ENCODE measurements at regions not wholly inside any gene's neighbourhood (a gene's known extent, or its start where the extent isn't known, plus 50 kb on each side); places are given as distances from the start of the nearest gene placed in this dataset.
A peak's percentile ranks its signal among the peaks of the same experiment; 100 is the strongest.

DNA sequence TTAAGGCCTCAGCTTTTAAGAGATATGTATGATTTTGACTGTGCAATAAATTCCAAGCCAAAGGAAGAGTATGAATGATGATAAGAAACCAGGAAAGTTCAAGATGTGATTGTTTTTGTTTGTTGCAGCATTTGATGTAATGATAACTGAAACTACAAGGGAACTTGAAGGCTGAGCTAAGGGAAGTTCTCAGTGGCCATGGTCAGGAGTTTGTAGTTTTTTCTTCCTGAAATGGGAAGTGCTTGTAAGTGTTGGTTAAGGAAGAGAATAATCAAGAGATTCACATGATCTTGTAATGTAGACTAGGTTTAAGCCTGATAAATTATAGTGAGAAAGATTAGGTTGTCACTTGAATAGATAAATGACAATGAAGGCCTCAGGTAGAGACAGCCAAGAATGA lies 53.4 kb downstream of the PTCHD4 start:
- DNase-seq (ENCODE audit: low read depth, low spot score): no peak
- no peak overlapping the region for H3K27ac ChIP-seq

DNA sequence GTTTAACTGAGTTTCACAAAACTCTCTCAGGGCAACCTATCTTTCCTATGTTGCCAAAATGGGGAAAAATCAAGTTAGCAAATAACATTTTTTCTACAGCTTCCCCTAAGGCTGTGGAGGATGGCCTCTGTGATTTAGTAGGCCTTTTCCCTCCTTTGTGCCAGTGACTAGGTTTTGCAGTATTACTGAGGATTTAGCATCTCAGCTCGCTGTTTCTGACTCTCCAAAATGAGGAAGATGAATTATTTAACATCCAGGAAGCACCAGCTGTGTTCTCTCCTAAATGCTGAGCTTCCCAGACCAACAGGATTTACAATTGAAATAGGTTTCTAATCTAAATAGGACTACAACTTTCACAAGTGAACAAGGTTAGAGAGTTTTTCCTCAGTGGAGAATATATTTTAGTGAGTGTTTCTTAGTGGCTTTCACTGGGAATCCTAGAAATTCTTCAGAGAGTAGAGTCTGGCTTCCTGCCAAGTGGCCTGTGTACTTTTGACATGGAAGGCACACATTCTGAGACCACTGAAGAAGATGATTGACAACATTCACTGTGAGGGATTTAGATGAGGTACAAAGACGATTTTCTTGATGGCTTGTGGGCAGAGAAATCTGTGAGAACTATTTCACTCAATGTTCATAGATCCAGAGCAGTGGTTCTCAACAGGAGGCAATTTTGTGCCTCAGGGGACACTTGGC lies 62.4 kb downstream of the PTCHD4 start:
- no peak for DNase-seq (ENCODE audit: low read depth, low spot score)
- no peak overlapping the region for H3K27ac ChIP-seq

DNA sequence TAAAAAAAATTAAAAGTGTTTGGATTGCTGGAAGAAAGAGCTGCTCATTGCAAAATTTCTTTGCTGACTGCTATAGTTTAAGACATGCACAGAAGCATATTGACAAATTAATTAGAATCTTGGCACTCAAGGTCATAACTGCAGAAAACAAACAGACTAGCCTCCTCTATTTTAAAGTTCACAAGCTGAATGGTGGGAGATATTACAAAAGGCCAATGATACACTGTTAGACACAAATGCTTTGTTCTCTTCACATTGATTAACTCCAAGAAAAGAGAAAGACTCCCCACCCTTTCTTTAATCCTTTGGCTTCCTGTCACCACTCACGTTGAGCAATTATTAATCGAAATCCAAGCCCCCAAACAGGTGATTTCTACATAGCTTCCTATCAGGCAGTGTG lies 69.1 kb downstream of the PTCHD4 start:
- no peak for DNase-seq (ENCODE audit: low read depth, low spot score)

DNA sequence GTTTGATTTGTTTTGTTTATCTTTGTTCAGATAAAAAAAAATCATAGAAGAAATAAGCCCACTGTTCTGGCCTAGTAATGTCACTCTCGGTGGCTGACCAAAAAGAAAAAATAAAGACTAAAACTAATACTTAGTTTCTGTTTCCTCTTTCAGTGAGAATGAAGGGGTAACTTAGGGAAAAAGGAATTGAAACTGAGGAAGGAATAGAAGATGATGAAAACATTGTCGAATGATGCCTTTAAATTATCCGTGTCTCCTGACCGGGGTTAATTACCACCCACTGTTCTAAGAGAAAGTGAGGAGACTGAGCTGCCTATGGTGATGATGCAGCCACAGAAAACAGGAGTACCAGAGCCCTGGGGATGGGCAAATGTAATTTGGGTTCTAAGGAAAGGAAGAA lies 73.1 kb downstream of the PTCHD4 start:
- no peak overlapping the region for H3K27ac ChIP-seq
- no peak for DNase-seq (ENCODE audit: low read depth, low spot score)

More for the DNA sequence above, 69.1 kb downstream of the PTCHD4 start:
- H3K27ac ChIP-seq: no peak overlapping the region

DNA sequence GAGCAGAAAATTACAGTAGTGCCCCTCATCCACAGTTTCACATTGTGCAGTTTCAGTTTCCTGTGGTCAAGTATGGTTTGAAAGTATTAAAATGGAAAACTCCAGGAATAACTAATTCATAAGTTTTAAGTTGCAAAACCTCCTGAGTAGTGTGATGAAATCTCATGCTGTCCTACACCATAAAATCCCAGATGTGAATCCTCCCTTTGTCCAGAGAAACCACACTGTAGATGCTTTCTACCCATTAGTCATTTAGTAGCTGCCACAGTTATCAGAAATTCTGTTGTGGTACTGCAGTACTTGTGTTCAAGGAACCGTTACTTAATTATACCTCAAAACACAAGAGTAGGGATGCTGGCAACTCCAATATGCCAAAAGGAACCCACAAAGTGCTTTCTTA lies 74.7 kb downstream of the PTCHD4 start:
- peak; percentile 18 for DNase-seq (ENCODE audit: low read depth, low spot score)
- no peak overlapping the region for H3K27ac ChIP-seq

DNA sequence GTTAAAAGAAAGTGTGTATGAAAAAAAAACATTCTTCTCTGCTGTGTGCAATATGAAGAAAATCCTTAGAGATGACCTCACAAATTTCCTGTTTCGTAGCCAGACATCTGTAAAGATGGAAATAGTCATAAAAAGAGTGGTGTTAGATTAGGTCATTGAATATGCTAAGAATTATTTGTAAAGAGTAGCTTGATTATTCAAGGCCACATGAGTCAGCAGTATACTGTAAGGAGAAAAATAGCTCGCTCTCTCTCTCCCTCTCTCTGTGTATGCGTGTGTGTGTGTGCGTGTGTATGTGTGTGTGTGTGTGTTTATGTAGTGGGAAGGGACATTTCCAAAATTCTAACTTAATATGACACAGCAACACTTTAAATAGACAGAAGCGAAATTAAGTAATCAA lies 78.8 kb downstream of the PTCHD4 start:
- peak; percentile 79 for DNase-seq (ENCODE audit: low read depth, low spot score)

DNA sequence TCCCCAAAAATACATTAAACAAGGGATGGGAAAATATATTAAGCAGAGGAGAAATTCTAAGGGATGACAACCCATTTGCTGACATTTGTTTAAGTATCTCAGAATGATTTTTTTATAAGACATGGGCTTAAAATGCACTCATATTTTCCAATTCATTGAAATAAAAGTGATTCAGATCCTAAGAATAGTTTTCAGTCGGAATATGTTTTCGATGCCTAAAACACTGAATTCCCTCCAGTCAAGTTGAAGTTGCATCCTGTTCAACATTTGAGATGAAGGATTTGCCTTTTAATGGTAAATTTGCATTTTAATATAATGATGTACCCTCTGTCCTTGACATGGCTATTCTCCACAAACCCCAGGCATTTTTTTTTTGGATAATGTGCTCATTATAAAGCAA lies 79.3 kb downstream of the PTCHD4 start:
- DNase-seq (ENCODE audit: low read depth, low spot score): no peak
- no peak overlapping the region for H3K27ac ChIP-seq

More for the DNA sequence above, 78.8 kb downstream of the PTCHD4 start:
- no peak overlapping the region for H3K27ac ChIP-seq

DNA sequence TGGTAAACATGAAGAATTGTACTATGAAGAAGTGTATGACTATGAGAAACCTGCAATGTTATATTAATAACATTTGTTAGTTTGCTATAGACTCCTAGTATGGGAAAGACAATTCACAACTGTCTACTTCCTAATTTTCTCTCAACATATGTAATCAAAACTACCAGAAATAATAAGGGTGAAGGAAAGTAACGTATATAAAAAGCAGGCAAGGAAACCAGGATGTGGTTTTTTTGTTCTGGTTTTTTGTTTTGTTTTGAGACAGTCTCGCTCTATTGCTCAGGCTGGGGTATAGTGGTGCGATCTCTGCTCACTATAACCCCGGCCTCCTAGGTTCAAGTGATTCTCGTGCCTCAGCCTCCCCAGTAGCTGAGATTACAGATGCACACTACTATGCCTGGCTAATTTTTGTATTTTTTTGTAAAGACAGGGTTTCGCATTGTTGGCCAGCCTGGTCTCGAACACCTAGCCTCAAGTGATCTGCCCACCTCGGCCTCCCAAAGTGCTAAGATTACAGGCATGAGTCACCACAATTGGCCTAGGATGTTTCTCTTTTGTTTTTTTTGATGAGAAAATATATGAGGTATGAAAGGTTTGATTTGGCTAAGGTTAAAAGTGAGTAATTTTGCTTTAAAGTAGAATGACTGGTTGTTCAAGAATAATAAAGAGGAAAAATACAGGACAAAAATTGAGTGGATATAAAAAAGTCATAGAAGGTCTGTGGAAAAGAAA lies 83.1 kb downstream of the PTCHD4 start:
- DNase-seq (ENCODE audit: low read depth, low spot score): no peak
- no peak overlapping the region for H3K27ac ChIP-seq

DNA sequence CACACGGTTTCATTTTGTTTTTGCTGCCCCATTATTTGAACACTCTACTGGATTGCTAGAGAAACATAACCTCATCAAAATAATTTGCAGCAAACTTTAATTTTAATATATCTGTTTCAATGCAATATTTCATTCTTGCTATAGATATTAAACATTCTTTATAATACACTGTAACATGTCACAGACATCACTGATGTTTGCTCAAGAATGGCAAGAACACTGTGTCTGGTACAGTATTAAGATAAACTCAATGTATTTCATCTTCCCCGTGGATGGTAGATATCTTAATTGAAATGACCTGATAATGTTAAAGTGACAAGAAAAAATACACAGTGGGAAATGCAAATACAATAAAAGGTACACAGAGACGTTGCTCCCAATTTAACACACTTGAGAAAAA lies 86.0 kb downstream of the PTCHD4 start:
- H3K27ac ChIP-seq: no peak overlapping the region
- DNase-seq (ENCODE audit: low read depth, low spot score): no peak

DNA sequence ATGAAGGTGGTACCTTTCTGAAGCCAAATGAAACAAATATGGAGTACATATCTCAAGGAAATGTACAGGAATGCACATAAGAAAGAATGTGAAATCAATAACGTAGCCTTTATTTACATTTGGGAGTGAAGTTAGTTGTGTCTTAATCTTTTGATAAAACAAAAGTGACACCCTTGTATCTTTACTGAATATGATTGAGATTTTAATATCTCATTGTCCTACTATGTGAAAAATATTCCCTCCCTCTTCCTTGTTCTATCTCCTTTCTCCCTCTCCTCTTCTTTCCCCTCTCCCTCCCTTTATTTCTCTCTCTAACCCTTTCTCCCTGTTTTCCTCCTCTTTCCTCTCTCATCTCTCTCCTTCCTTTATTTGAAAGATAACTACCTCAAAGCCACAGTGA lies 89.1 kb downstream of the PTCHD4 start:
- no peak overlapping the region for H3K27ac ChIP-seq
- no peak for DNase-seq (ENCODE audit: low read depth, low spot score)

DNA sequence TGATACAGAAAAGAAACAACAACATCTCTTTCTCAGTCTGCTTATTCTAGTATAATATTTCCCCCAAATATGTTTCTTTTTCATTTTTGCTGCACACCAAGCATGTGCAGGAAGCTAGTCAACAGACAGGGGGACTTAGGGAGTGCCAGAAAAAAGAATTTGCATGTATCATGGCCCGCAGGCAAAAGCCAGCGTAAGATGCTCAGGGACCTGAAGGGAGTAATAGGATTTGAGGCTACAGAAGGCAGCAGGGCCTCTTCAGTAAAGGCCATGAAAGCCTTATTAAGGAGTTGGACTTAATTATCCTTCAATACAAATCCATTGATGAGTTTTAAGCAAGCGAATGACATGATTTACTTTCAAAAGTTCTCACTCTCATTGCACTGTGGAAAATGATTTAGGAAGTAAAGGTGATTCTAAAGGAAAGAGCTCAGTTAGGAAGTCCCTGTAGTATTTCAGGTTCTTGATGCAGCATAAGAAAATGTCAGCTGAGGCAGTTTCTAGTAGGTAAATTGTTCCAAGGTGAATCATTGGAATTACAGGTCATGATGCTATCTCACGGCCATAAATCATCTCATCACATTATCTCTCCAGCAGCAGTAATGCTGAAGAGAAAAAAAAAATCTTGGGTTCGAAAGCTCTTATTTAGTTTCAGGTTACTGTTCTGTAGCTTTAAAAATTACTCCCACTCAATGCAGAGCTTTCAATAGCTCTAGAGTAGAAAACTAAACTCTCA lies 94.8 kb downstream of the PTCHD4 start:
- H3K27ac ChIP-seq: no peak overlapping the region
- DNase-seq (ENCODE audit: low read depth, low spot score): no peak

DNA sequence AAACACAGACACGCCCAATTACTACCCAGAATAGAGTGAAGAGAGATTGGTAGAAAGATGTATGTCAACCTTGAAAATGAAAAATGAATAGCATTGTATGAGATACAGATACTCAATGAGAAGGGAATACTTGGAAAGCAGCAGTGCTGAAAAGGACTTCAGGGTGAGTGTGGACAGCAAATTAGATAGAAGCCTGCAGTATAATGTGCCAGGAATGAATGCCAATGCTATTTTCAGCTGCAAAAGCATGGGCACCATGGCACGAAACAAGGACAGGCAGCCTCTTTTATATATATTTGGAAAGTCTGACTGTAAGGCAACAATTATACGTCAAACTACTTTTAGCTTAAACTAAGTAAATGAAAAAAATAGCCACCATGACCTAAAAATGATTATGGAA lies 118.2 kb downstream of the PTCHD4 start:
- DNase-seq (ENCODE audit: low read depth, low spot score): no peak
- no peak overlapping the region for H3K27ac ChIP-seq

DNA sequence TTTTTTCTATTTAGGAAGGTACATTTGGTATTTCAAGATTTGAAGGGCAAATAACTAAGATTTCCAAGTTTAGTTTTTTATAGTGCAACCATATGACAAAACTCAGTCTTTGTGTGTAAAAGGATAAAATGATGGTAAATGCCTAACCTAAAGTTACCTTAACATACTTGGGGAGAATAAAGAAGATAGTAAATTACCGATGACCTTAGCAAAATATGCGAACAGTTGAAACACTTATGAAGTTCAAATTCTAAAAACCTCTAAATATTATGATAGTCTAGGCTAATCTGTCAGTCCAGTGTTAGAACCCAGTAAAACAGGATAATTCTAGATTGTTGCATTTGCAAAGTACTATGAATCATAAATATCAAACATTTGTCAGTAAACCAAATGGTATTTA lies 127.5 kb downstream of the PTCHD4 start:
- no peak overlapping the region for H3K27ac ChIP-seq
- no peak for DNase-seq (ENCODE audit: low read depth, low spot score)

DNA sequence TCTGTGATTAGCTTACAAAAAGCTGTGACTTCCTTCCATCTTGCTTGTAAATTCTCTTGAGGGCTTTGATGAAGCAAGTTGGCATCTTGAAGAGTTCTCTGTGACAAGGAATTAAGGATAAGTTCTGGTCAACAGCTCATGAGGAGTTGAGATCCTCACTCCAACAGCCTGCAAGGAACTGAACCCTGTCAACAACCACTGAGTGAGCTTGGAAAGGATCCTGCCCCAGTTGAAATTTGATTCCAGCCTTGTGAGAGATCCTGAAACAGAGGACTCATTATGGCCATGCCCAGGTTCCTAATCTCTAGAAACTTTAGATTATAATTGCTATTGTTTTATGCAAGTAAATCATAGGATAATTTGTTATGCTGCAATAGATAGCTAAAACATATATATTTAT lies 133.7 kb downstream of the PTCHD4 start:
- DNase-seq (ENCODE audit: low read depth, low spot score): no peak
- H3K27ac ChIP-seq: no peak overlapping the region

DNA sequence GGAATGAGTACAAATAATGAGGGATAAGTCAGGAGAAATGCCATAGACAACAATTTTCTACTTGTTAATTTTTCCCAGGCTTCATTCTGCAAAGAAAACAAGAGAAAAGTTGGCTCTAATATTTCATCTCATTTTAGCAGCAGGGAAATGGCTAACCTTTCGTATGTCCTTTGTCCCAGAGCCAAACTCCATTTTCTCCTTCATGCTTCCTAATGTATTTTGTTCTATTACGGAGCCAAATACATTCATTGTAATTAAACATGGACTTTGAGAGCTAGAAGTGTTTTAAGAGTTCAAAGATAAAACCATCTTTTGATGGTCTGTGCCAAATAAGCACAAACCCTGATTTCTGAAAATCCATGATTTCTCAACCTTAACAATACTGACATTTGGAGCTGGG lies 136.9 kb downstream of the PTCHD4 start:
- H3K27ac ChIP-seq: no peak overlapping the region
- DNase-seq (ENCODE audit: low read depth, low spot score): no peak

DNA sequence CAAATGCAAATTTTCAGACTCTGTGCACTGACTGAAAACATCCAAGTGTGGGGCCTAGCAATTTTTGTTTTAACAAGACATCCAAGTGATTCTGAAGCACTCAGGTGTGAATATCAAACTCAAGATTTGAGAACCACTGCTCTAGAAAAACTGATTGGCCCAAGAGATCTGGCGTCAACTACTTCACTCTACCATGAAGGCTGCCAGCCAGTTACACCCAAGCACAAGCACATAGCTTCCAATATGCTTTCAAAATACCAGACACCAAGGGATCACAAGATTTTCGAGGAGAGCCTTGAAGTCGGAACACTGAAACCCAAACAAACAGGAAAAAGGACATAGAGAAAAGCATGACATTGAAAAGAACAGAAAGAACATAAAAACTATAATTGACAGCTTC lies 140.2 kb downstream of the PTCHD4 start:
- no peak overlapping the region for H3K27ac ChIP-seq
- no peak for DNase-seq (ENCODE audit: low read depth, low spot score)

DNA sequence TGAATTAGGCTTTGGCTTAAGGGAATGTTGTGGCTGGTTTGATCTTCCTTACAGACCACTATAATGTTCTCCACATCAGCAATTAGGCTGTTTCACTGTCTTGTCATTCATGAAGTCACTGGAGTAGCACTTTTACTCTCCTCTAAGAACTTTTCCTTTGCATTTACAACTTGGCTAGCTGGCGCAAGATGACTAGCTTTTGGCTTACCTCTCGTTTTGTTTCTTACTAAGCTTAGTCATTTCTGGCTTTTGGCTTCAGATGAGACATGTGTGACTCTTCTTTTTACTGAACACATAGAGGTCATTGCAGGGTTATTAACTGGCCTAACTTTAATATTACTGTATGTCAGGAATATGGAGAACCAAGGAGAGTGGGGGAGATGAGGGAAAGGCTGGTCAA lies 143.2 kb downstream of the PTCHD4 start:
- DNase-seq (ENCODE audit: low read depth, low spot score): no peak

DNA sequence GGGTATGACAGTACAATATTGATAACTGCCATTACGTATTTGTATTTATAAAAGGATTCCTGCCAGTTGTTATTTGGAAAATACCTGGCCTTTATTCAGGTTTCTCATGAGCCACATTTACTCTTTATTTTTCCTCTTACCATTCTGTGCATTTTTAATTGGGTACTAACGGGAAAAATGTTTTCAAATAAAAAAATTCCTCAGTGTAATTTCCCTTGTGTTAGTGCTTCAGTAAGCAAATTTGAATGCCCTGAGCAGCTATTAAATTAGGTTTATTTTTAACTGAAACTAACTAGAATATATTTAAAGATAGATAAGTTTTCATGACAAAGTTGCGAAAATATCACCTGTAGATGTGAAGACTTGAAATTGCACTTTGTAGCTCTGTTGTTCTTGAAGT lies 146.0 kb downstream of the PTCHD4 start:
- no peak overlapping the region for H3K27ac ChIP-seq
- DNase-seq (ENCODE audit: low read depth, low spot score): no peak

More for the DNA sequence above, 143.2 kb downstream of the PTCHD4 start:
- H3K27ac ChIP-seq: no peak overlapping the region

DNA sequence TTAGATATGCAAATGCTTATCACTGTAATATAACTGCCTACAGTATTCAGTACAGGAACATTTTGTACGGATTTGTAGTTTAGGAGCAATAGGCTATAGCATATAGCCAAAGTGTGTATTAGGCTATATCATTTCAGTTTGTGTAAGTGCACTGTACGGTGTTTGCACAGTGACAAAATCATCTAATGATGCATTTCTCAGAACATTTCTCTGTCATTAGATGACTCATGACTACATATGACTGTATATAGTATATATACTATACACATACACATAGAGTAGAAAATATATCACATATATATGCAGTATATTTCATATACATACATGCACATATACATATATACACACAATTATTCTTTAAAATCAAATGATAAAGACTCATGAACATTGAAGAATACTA lies 158.4 kb downstream of the PTCHD4 start:
- DNase-seq (ENCODE audit: low read depth, low spot score): no peak
- no peak overlapping the region for H3K27ac ChIP-seq

DNA sequence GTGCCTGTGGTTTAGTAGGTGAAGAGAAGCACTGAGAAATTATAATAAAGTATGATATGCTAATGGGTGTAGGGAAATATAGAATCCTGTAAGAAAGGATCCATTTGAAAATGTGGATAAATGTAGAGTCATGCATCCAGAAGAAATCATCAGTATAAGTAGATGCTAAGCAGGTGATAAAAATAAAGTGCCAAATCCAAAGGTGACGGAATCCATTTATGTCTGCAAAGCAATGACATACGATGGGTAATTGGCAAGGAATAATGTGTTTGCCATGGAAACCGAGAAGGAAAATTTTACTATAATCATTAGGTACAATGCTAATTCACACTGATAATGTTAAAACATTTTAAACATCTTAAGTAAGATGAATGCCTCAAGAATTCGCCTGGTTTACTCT lies 163.0 kb downstream of the OPN5 start:
- DNase-seq (ENCODE audit: low read depth, low spot score): no peak
- no peak overlapping the region for H3K27ac ChIP-seq

DNA sequence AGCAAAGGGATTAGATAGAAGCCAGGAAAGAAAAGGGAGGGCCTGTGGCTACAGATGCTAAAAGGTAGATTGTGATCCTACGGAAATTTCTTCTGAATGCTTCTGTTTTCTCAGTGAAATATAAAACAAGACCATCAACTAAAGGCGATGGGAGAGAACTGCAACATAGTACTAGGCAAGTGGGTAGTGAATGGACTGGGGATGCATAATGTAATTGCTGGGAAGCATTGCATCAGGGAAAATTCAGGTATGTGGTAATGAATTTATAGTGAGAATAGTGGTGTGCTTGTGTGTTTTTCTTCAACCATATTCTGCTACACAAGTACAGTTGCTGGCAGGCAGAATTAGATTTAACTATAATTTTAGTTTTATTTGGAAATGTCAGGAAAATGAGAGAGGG lies 156.6 kb downstream of the OPN5 start:
- no peak for DNase-seq (ENCODE audit: low read depth, low spot score)
- no peak overlapping the region for H3K27ac ChIP-seq

All from epithelial cell of prostate (primary cell).